ENCODE measurements at regions not wholly inside any gene's neighbourhood (a gene's known extent, or its start where the extent isn't known, plus 50 kb on each side); places are given as distances from the start of the nearest gene placed in this dataset.

DNA sequence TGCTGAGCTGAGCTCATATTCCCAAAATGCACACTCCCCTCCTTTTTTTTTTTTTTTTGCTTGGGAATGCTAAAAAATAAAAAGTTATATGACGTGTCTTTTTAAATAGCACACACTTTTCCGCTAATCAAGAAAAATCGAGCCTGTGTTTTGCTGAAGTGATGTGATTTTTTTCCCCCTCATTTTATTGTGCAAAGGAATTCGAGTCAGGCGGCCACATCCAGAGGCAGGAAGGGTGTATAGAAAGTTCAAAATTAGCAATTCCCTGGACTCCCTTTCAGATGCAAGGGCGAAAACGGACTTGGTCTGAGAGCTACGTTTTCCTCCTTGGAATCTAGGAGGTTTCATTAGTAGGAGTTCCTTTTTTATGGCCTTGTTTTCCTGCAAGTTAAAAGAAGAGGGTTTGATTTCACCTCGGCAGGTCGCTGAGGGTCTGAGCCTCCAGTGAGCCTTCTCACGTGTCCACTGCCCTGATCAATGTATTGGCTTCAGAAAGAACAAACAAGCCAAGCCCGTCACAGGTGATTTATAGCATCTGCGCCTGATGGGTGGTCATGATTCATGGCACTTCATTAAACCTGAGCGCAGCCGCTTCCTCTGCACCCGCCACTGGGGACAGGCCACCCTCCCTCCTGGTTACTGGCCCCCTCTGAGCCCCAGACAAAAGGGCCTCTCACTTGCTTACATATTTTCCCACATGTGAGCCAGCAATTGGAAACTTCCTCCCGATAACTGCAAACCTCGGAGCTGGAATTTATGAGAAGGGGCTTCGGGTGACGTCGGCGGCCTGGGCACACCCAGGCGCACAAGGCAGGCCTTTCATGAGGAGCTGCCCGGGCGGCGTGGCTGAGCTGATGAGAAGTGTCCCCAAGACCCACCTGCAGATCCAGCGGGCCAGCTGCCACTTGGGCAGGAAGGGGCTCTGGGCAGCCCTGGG, 64.4 kb upstream of the LINC01488 start:
- no peak for DNase-seq

DNA sequence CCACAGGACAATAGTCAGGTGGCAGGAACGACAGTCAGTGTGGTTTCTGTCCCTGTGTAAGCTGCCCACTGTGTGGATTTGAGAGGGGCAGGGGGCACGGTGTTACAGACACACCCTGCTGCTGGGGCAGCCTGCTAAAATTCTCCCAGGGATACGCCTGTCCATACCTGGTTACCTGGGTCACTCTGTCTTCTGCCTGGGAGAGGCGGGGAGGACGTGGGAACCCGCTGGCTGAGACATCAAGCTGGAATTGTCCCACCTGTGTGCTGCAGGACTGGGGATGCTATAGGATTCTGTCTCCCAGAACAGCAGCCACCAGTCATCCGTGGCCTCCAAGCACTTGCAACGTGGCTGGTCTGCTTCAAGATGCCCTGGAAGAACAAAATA, 63.8 kb upstream of the LINC01488 start:
- no peak for DNase-seq

DNA sequence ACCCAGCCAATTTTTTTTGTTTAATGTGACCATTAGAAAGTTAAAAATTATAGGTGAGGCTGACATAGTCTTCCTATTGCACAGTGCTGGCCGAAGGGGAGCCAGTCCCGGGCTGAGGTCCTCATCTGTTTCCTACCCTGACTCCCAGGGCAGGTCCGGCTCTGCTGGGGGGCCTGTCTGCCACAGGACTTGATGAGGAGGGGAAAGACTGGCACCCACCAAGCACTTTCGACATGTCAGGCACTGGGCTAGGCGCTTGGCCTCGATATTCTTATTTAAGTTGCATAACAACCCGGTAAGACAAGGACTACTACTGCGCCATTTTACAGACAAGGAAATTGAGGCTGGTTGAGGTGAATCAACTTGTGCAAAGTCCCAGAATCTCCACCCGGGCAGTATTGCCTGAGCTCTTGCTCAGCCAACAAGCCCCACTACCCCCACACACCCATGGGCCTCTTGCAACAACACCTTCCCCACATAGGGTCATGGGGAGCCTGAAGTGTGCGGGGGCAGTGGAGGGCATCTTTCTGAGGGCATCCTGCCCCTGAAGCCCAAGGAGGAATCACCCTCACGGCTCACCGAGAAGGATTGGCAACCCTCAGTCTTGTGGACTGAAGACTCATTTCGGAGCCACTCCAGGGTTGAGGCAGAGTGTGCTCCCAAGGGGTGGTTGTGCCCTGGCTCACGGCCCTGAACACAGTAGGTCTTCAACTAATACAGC, 62.7 kb upstream of the LINC01488 start:
- no peak for DNase-seq

DNA sequence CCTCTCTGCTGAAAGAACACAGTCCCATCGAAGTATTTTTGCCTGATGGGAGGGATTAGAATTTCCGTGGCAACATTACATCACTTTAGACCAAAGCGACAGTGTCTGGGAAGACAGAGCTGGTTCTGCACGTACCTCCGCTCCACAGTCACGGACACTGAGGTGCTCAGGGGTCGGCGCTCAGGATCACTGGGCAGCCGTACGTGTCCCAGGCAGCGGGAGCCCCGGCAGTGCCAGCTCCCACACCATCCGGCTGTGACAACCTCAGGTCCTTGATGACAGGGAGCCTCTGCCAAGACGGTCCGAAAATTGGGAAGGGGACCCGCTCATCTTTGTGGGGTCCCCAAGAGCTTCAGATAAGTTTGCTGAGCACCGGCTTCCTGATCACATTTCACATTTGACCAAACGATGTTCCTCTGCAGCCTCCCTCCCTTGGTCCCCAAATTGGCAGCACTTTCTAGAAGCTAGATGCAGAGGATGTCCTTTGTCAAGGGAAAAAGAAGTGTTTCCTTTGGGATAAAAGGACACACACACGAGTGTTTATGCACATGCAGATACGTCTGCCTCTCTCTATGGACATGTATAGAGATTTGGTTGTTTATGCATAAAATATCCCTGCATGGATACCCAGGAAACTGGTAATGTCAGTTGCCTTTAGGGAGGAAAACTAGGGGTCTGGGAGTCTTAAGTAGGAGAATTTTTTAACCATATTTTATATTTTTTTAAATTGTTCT, 61.6 kb upstream of the LINC01488 start:
- DNase-seq, result no peak

DNA sequence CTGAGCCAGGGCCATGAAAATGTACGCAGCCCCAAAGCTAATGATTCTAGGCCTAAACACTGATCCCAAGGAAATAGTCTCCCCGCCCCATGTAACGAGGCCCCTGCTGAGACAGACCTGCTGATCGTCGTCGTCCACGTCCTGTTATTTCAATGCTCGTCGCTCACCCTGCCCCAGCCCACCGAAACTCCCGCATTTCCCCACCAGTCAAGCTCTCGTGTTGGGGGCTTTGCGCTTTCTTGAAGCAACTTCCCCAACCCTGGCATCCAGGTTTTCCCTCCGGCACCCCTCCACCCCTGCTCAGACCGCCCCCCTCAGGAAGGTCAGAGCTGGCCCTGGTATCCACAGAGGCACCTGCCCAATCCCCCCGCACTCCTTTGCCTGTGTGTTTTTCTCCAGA, 58.8 kb upstream of the LINC01488 start:
- DNase-seq, result no peak

DNA sequence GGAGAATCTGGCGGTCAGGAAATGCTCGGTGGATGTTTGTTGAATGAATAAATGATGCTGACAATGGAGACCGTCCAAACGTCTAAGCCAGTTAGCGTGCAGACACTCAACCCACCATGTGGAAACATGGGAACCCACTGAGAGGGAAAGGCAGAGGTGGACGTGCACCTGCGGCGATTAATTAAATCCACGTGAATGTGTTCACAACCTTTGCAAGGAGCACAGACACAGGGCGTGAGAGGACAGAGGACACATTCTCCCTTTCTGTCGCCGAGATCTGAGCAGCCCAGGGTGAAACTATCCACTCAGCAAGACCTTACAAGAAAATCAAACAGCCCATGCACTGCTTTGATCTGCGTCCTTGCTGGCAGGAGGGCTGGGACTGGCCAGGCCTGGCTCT, 58.3 kb upstream of the LINC01488 start:
- no peak for DNase-seq

DNA sequence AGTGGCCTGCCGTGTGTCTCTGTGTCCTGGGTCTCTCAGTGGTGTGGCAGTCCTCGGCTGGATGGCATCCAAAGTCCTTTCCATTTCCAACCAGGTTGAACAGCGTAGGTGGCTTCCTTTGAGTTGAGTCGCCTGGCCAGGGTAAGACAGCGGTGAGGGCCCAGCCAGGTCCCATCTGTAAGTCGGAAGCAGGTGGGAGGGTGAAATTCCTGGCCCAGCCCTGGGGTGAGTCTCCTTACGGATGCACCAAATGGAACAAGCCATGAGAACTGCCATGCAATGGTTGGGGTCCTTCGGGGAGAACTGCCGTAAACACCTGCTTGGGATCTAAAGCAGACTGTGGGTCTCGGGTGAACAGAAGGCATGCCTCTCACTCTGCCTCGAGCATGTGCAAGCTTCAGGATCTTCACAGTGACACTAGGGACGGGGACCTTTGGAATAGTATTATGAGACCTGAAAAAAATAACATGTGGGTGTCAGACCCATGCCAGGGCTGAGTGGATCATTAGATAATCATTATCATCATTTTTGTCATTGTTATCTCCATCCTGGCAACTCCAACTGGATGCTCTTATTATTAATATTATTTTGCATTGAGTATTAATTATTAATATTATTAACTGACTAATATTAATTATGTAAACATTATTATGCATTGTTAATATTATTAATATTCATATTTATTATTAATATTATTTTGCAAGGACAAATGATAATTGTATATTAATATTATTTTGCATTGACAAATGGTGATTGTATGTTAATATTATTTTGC, 57.7 kb upstream of the LINC01488 start:
- no peak for DNase-seq

DNA sequence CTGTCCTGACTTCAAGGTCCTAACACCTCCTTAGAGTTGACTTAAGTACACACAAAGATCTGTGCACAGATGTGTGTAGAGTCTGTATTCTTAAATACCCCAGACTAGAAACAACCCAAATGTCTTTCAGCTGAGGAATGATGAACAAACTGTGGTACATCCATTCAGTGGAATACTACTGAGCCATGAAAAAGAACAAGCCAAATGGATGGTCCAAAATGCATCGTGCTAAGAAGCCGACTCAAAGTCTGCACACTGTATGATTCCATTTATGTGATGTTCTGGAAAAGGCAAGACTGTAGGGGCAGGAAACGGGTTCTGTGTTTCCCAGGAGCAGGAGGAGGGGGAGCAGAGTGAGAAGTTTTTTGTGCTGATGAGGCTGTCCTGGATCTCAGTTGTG, 56.7 kb upstream of the LINC01488 start:
- DNase-seq, result no peak

DNA sequence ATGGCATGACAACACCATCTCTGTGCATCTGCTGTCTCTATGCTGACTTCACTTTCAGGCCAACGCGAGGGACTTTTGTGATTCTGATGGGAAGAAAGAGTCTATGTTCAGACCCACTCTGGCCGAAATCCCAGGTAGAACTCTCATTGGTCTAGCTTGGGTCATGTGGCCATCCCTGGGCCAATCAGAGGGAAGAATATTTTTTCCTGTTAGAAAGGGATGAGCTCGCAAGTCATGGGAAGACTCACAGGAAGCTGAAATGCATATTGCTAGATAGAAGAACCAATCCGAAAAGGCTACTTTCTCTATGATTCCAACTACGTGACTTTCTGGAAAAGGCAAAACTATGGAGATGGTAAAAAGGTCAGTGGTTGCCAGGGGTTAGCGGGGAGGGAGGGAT, 56.0 kb upstream of the LINC01488 start:
- no peak for DNase-seq

DNA sequence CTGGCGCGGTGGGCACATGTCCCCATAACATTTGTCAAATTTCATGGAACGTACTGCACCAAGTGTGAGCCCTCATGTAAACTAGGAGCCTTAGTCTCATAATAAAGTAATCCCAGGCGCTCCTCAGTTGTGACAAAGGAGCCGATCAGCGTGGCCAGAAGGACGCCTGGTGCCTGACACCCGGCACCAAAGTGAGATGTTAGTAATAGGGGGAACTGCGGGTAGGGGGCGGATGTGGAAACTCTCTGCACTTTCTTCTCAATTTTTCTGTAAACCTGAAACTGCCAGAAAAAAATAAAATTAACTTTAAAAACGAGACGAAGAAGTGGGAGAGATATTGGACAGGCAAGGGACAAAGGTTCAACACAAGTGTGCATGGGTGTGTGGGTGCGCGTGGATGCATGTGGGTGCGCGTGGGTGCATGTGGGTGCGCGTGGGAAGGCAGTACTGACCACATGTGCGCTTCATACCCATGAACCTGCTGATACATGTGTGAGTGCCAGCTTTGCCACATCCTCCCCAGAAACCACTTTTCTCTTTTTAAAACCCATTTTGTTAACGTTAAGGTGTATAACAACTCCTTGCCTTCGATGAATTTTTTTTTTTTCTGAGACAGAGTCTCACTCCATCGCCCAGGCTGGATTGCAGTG, 55.4 kb upstream of the LINC01488 start:
- DNase-seq, result peak; percentile 61

DNA sequence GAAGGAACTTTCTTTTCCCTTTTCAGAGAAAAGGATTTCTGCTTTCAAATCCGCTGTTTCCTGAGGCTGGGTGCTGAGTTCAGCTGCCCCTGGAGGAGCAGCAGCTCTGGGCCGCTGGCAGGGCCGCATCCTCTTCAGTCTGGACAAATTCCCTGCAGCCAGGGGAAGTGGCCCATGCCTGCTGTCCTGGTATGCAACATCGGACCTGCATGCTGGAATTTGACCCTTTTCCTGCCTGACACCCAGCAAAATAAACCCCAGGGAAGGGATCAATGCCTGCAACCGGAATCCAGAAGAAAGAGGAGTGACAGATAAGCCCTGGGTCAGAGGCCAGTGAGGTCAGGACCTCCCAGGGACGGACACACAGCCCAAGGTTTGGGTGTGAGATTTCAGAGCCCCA, 54.1 kb upstream of the LINC01488 start:
- DNase-seq, result no peak

DNA sequence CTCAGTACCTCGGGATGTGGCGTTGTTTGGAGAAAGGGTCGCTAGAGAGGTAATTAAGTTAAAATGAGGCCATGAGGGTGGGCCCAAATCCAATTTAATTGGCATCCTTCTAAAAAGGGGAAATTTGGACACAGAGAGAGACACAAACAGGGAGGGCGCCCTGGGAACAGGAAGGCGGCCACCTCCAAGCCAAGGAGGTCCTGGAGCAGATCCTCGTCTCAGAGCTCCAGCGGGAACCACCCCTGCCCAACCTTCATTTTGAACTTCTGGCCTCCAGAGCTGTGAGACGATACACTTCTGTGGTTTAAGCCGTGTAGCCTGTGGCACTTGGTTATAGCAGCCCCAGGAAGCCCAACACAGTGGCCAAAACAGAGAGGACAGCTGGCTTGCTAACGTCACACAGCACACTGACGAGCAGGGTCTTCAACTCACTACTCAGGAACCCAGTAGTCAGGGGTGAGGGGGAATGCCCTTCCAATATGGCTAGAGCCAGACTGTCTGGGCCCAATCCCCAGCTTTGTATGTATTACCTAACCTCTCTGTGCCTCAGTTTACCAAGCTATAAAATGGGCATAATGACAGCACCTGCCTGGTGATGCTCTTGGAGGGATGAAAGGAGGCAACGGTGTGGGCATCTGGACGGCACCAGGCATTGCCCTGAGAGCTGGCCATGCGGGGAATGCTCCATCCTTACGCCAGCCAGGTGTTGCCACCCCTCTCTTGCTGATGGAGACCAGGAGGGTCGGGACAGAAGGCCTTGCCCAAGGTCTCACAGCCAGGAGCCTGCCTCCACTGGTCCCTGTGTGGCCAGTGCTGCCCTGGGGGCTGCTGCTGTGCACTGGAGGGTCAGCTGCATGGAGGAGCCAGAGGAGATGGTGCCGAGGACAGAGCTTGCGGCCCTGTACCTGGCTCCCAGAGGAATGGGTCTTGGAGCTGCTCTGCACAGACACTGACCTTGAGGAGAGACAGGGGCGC, 53.3 kb upstream of the LINC01488 start:
- DNase-seq, result no peak

DNA sequence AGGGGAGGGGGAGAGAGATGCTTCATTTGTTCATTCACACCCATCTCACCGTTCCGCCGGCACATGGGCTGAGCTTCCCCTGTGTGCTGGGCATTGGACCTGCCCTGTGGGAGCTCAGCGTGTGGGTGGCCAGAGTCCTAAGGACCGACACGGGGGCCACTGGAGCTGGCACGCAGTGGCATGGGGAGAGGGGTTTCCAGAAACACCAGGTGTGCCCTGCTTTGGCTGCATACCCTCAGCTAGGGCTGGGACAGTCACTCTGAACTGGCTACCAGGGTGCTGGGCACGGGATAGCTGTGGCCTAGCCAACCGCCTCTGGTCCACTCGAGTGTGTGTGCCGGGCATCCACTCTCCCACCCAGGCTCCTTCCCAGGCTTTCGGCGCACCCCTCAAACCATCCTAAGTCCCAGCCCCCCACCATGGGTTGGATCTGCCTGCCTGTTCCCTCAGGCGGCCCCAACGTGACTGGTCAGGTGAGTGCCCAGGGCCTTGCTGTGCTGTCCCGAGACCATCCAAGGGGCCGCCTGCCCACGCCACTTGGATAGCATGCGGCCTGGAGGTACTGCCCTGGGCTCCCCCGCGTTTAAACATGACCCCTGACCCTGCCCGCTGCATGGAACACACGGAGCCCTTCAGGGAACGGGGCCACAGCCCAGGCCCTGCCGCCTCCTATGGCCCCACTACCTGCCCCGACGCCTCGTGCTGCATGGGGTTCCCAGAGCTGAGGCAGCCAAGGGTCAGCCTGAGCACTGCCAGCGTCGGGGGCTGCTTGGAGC, 51.6 kb upstream of the LINC01488 start:
- DNase-seq, result no peak

DNA sequence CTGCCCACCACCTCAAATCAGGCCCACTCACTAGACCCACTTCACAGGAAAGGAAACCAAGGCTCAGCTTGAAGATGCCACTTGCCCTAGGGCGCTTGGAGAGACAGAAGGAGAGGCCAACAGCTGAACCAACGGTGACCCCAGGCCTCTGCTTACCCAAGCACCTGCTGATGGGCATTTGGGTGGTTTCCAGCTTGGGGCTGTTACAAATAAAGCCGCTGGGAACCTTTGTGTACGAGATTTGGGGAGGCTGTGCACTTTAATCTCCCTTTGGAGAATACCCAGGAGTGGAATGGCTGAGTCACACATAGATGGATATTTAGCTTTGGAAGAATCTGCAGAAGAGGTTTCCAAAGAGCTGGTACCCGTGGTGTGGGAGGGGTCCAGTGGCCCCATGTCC, 50.9 kb upstream of the LINC01488 start:
- DNase-seq, result no peak

DNA sequence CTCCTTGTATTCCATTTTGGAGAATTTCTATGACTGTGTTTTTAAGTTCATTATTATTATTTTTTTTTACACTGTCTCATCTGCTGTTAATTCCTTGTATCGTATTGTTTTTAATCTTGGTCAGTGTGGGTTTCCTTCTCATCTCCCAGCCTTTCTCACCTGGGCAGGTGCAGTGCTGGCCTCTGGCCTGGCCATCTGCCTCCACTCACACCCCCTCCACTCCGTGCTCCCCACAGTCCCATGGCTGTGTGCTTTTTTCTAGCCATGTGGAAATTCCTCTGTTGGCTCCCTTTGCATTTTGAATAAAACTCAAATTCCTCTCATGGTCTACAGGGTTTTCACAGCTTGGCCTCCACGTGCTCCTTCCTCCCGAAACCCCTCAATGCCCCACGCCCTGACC, 50.3 kb upstream of the LINC01488 start:
- no peak for DNase-seq
